ENCODE measurements at regions not wholly inside any gene's neighbourhood (a gene's known extent, or its start where the extent isn't known, plus 50 kb on each side); places are given as distances from the start of the nearest gene placed in this dataset.

GRCh38 chr9:103919605-103920209 is 174.4 kb upstream of the SMC2 start:
- no peaks in the 10 kb centered on the region for H3K4me1 ChIP-seq (ENCODE audit: insufficient read depth, poor library complexity, severe bottlenecking)
- H3K27me3 ChIP-seq (ENCODE audit: insufficient read depth, poor library complexity, severe bottlenecking), result peaks cover 2% of the 10 kb centered on the region
- no peak for TF ChIP-seq CTCF (IDR thresholded peaks at IDR 0.05; ENCODE audit: poor library complexity, severe bottlenecking)
- no peaks in the 10 kb centered on the region for H3K36me3 ChIP-seq (ENCODE audit: low read depth)
- no peak overlapping the region for H3K4me3 ChIP-seq (ENCODE audit: severe bottlenecking)
- no peaks in the 10 kb centered on the region for H3K9me3 ChIP-seq (ENCODE audit: severe bottlenecking)
- ATAC-seq (ENCODE audit: low read depth) (no peak), DNase-seq (ENCODE audit: low spot score) (no peak)
- H3K27ac ChIP-seq (ENCODE audit: poor library complexity, severe bottlenecking), result no peak overlapping the region

GRCh38 chr9:103928442-103928841 is 165.7 kb upstream of the SMC2 start:
- H3K4me3 ChIP-seq (ENCODE audit: severe bottlenecking), result no peak overlapping the region
- DNase-seq (ENCODE audit: low spot score) (no peak), ATAC-seq (ENCODE audit: low read depth) (no peak)
- TF ChIP-seq CTCF (IDR thresholded peaks at IDR 0.05; ENCODE audit: poor library complexity, severe bottlenecking), result peak; percentile 27
- H3K27ac ChIP-seq (ENCODE audit: poor library complexity, severe bottlenecking), result no peak overlapping the region
- no peaks in the 10 kb centered on the region for H3K36me3 ChIP-seq (ENCODE audit: low read depth)
- H3K27me3 ChIP-seq (ENCODE audit: insufficient read depth, poor library complexity, severe bottlenecking), result peaks cover 13% of the 10 kb centered on the region
- H3K4me1 ChIP-seq (ENCODE audit: insufficient read depth, poor library complexity, severe bottlenecking), result no peaks in the 10 kb centered on the region
- H3K9me3 ChIP-seq (ENCODE audit: severe bottlenecking), result no peaks in the 10 kb centered on the region

- TF ChIP-seq CTCF (IDR thresholded peaks at IDR 0.05; ENCODE audit: poor library complexity, severe bottlenecking), result no peak
- no peak overlapping the region for H3K4me3 ChIP-seq (ENCODE audit: severe bottlenecking)
- no peaks in the 10 kb centered on the region for H3K9me3 ChIP-seq (ENCODE audit: severe bottlenecking)
- no peaks in the 10 kb centered on the region for H3K36me3 ChIP-seq (ENCODE audit: low read depth)
- H3K27ac ChIP-seq (ENCODE audit: poor library complexity, severe bottlenecking), result no peak overlapping the region
- ATAC-seq (ENCODE audit: low read depth) (no peak), DNase-seq (ENCODE audit: low spot score) (no peak)
- H3K4me1 ChIP-seq (ENCODE audit: insufficient read depth, poor library complexity, severe bottlenecking), result no peaks in the 10 kb centered on the region
- H3K27me3 ChIP-seq (ENCODE audit: insufficient read depth, poor library complexity, severe bottlenecking), result no peaks in the 10 kb centered on the region
Observed at GRCh38 chr9:103941104-103941503, 153.0 kb upstream of the SMC2 start.

DNA sequence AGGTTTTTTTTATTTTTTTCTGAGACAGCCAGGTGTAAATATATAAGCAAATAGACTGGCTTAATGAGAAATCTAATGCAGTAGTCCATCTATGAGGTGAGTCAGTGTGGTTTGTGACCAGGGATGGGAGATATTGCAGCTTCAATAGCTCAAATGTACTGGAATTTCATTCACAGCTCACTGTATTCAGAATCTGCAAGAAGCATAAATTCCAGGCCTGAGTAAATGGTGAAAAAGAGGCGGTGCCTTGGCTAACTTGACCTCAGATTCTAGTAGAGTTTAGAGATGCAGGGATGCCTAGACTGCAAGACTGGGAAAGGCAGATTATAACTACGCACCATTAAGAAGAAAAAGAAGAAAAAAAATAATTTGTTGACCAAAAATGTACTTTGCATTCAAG is 151.9 kb upstream of the SMC2 start:
- no peak for DNase-seq (ENCODE audit: low spot score)
- TF ChIP-seq CTCF (IDR thresholded peaks at IDR 0.05; ENCODE audit: poor library complexity, severe bottlenecking), result no peak
- Histone ChIP-seq H3K4me1 (ENCODE audit: insufficient read depth, poor library complexity, severe bottlenecking) (no peaks in the 10 kb centered on the region), H3K4me3 (ENCODE audit: severe bottlenecking) (no peak overlapping the region), H3K27me3 (ENCODE audit: insufficient read depth, poor library complexity, severe bottlenecking) (no peaks in the 10 kb centered on the region), H3K9me3 (ENCODE audit: severe bottlenecking) (no peaks in the 10 kb centered on the region), H3K36me3 (ENCODE audit: low read depth) (no peaks in the 10 kb centered on the region), H3K27ac (ENCODE audit: poor library complexity, severe bottlenecking) (no peak overlapping the region)
- no peak for ATAC-seq (ENCODE audit: low read depth)

- no peaks in the 10 kb centered on the region for H3K9me3 ChIP-seq (ENCODE audit: severe bottlenecking)
- DNase-seq (ENCODE audit: low spot score) (no peak), ATAC-seq (ENCODE audit: low read depth) (no peak)
- H3K4me3 ChIP-seq (ENCODE audit: severe bottlenecking), result no peak overlapping the region
- H3K4me1 ChIP-seq (ENCODE audit: insufficient read depth, poor library complexity, severe bottlenecking), result no peaks in the 10 kb centered on the region
- H3K27me3 ChIP-seq (ENCODE audit: insufficient read depth, poor library complexity, severe bottlenecking), result no peaks in the 10 kb centered on the region
- no peak for TF ChIP-seq CTCF (IDR thresholded peaks at IDR 0.05; ENCODE audit: poor library complexity, severe bottlenecking)
- H3K27ac ChIP-seq (ENCODE audit: poor library complexity, severe bottlenecking), result no peak overlapping the region
- no peaks in the 10 kb centered on the region for H3K36me3 ChIP-seq (ENCODE audit: low read depth)
Observed at GRCh38 chr9:103942651-103943050, 151.5 kb upstream of the SMC2 start.

Data from RWPE2 (cell line).